HepG2 (cell line): ENCODE measurements at regions not wholly inside any gene's neighbourhood (a gene's known extent, or its start where the extent isn't known, plus 50 kb on each side); places are given as distances from the start of the nearest gene placed in this dataset.
A peak's percentile ranks its signal among the peaks of the same experiment; 100 is the strongest.

Experiments
- ATAC-seq: fragments of 200-7000 bp; cut with Tn5 transposase; 3 replicates; pipeline ENCODE4 v1.9.1; 2020; ENCODE audit warnings: mild to moderate bottlenecking, moderate library complexity
- BruUV-seq: library from RNA; stranded (reverse); fragments of 400-500 nt; replicated peaks from 2 replicates; lab custom pipeline; 2021; lab: Mats Ljungman, UMichigan
- CTCF ChIA-PET: fragments of 300-600 bp; formaldehyde crosslinking; extraction: SDS; loops from one replicate; lab custom pipeline; 2021; ENCODE audit warnings: low total read pairs, inconsistent platforms, low intra/inter-chr PET ratio; lab: Yijun Ruan, JAX
- POLR2A ChIA-PET: fragments of 350-600 bp; sonication (Branson Sonifier 250); formaldehyde crosslinking; loops from one replicate; lab custom pipeline; 2020; ENCODE audit warnings: antibody characterized with exemption, inconsistent platforms; lab: Yijun Ruan, JAX
- DNase-seq: peaks from one replicate; pipeline ENCODE4 v3.0.0-alpha.2; 2015; ENCODE audit warnings: low spot score
- FAIRE-seq: peaks from 3 replicates; lab custom pipeline; 2011; peaks lifted over from hg19 to GRCh38; lab: Jason Lieb, UNC
- H2AFZ ChIP-seq: one replicate; pipeline ENCODE4 v1.6.1; 2011; ENCODE audit warnings: low read length, inconsistent platforms
- H3K27ac ChIP-seq: fragments of 300-600 bp; 3 replicates; pipeline ENCODE4 v1.8.0; 2011; ENCODE audit warnings: mixed run types, mild to moderate bottlenecking, mixed read lengths, low read length, inconsistent platforms; ENCODE audit not compliant: insufficient read depth; ENCODE audit errors: extremely low read length
- H3K27me3 ChIP-seq, 2 experiments: fragments of 200-600 bp in 1 of 2; 2 replicates in 1 of 2; 3 replicates in 1 of 2; pipeline versions ENCODE4 v1.6.0 to v1.8.0; 2011; ENCODE audit warnings: low read length in 2 of 2, mild to moderate bottlenecking in 2 of 2, moderate library complexity in 2 of 2, inconsistent platforms in 1 of 2; ENCODE audit not compliant: insufficient read depth in 2 of 2, control insufficient read depth in 1 of 2
- H3K36me3 ChIP-seq, 2 experiments: fragments of 200-600 bp in 1 of 2; replicated peaks in 1 of 2; 2 replicates in 1 of 2; 3 replicates in 1 of 2; pipeline versions ENCODE4 v1.5.1 to v1.8.0; 2011; ENCODE audit warnings: low read length in 2 of 2, inconsistent platforms in 1 of 2; ENCODE audit not compliant: insufficient read depth in 2 of 2, control insufficient read depth in 1 of 2
- H3K4me1 ChIP-seq: 2 replicates; pipeline ENCODE4 v1.5.1; 2012; ENCODE audit warnings: low read length, inconsistent platforms; ENCODE audit not compliant: insufficient read depth
- H3K4me2 ChIP-seq: 2 replicates; pipeline ENCODE4 v1.6.0; 2011; ENCODE audit warnings: low read depth, low read length, inconsistent platforms
- H3K4me3 ChIP-seq, 3 experiments: fragments of 200-600 bp in 1 of 3; sonication (generic), shearing (Covaris generic) in 1 of 3; replicated peaks in 1 of 3; 2 replicates each; pipeline ENCODE4 v1.5.1; 2011 to 2016; ENCODE audit warnings: low read length in 3 of 3, inconsistent platforms in 2 of 3, low read depth in 2 of 3, mild to moderate bottlenecking in 2 of 3, control low read depth in 1 of 3, mixed read lengths in 1 of 3; ENCODE audit not compliant: insufficient read depth in 1 of 3
- H3K79me2 ChIP-seq: one replicate; pipeline ENCODE4 v1.6.1; 2011; ENCODE audit warnings: low read length, inconsistent platforms; ENCODE audit not compliant: insufficient read depth
- H3K9ac ChIP-seq: 2 replicates; pipeline ENCODE4 v1.6.0; 2011; ENCODE audit warnings: mild to moderate bottlenecking, low read depth, low read length, inconsistent platforms; ENCODE audit not compliant: insufficient read depth
- H3K9me3 ChIP-seq: 2 replicates; pipeline ENCODE4 v1.5.1; 2012; ENCODE audit warnings: mild to moderate bottlenecking, low read length
- H4K20me1 ChIP-seq: 2 replicates; pipeline ENCODE4 v1.6.0; 2011; ENCODE audit warnings: inconsistent platforms, mild to moderate bottlenecking, low read length, moderate library complexity; ENCODE audit not compliant: insufficient read depth
- ADNP ChIP-seq: sonication (generic); formaldehyde crosslinking; IDR thresholded peaks from 2 replicates; pipeline ENCODE4 v1.4.0; 2020; ENCODE audit warnings: missing genetic modification reagents
- AGO2 ChIP-seq: fragments of 200-400 bp; formaldehyde crosslinking; optimal IDR thresholded peaks from 2 replicates; pipeline ENCODE3; 2017; ENCODE audit warnings: mild to moderate bottlenecking, low read depth, low read length, moderate library complexity
- AKNA ChIP-seq: sonication (generic); formaldehyde crosslinking; IDR thresholded peaks from 2 replicates; pipeline ENCODE4 v1.4.0; 2020; ENCODE audit warnings: missing genetic modification reagents, borderline replicate concordance
- FOSL2 ChIP-seq: sonication (generic); formaldehyde crosslinking; IDR thresholded peaks from 2 replicates; pipeline ENCODE4 v1.4.0; 2020; ENCODE audit warnings: missing genetic modification reagents
- FOXA1 ChIP-seq, 2 experiments: fragments of 450-650 bp in 1 of 2; sonication (generic) in 1 of 2; formaldehyde crosslinking in 1 of 2; IDR thresholded peaks; 2 replicates each; pipeline versions ENCODE4 v1.4.0 to v1.6.1; 2016 to 2020; ENCODE audit warnings: missing genetic modification reagents in 1 of 2
- HMG20A ChIP-seq: IDR thresholded peaks from 2 replicates; pipeline ENCODE4 v1.6.1; 2016; ENCODE audit warnings: borderline replicate concordance
- HNF4G ChIP-seq, 2 experiments: sonication (generic) in 1 of 2; formaldehyde crosslinking in 1 of 2; IDR thresholded peaks; 2 replicates each; pipeline versions ENCODE4 v1.4.0 to v1.6.1; 2011 to 2020; ENCODE audit warnings: borderline replicate concordance in 2 of 2, low read depth in 2 of 2, mild to moderate bottlenecking in 2 of 2, low read length in 1 of 2, missing genetic modification reagents in 1 of 2, moderate library complexity in 1 of 2
- HOXA5 ChIP-seq: sonication (generic); formaldehyde crosslinking; IDR thresholded peaks from 2 replicates; pipeline ENCODE4 v1.4.0; 2020; ENCODE audit warnings: missing genetic modification reagents
- ISL2 ChIP-seq: sonication (generic); formaldehyde crosslinking; IDR thresholded peaks from 2 replicates; pipeline ENCODE4 v1.5.0; 2020; ENCODE audit warnings: missing genetic modification reagents
- JUN ChIP-seq: sonication (generic); formaldehyde crosslinking; IDR thresholded peaks from 2 replicates; pipeline ENCODE4 v1.4.0; 2020; ENCODE audit warnings: mild to moderate bottlenecking, missing genetic modification reagents
- MED1 ChIP-seq: sonication (generic); formaldehyde crosslinking; IDR thresholded peaks from 2 replicates; pipeline ENCODE4 v1.4.0; 2020; ENCODE audit warnings: missing genetic modification reagents
- MXD4 ChIP-seq: IDR thresholded peaks from 2 replicates; pipeline ENCODE4 v1.6.1; 2016; ENCODE audit warnings: mild to moderate bottlenecking, missing biosample characterization, missing genetic modification reagents
- PLSCR1 ChIP-seq: sonication (generic); formaldehyde crosslinking; IDR thresholded peaks from 2 replicates; pipeline ENCODE4 v1.5.0; 2020; ENCODE audit warnings: missing genetic modification reagents, mild to moderate bottlenecking, borderline replicate concordance
- POLR2A ChIP-seq, 2 experiments: IDR thresholded peaks; 2 replicates each; pipeline ENCODE4 v1.6.1; 2011; ENCODE audit warnings: low read depth in 2 of 2, low read length in 2 of 2, mild to moderate bottlenecking in 1 of 2, moderate library complexity in 1 of 2; ENCODE audit not compliant: insufficient read depth in 1 of 2
- ZBTB38 ChIP-seq: sonication (generic); formaldehyde crosslinking; IDR thresholded peaks from 2 replicates; pipeline ENCODE4 v1.5.1; 2020; ENCODE audit warnings: mild to moderate bottlenecking, missing genetic modification reagents
- ZBTB8A ChIP-seq: sonication (generic); formaldehyde crosslinking; IDR thresholded peaks from 2 replicates; pipeline ENCODE4 v1.4.0; 2020; ENCODE audit warnings: mild to moderate bottlenecking, low read depth, missing genetic modification reagents, borderline replicate concordance
- ZFP36 ChIP-seq: fragments of 150-350 bp; IDR thresholded peaks from 2 replicates; pipeline ENCODE4 v1.6.1; 2018; ENCODE audit warnings: borderline replicate concordance, low read length, low read depth; ENCODE audit not compliant: partially characterized antibody
- WGBS: methylation state at CpG from one replicate; pipeline ENCODE4 v1.1.6; 2017; ENCODE audit warnings: low lambda C conversion rate; 5-methylcytosine and 5-hydroxymethylcytosine counted together
- in situ Hi-C: cut with HindIII; loops from 2 replicates; pipeline ENCODE4 v1.10.0; 2017; ENCODE audit warnings: low pct_unique_long_range_greater_than_20kb; ENCODE audit not compliant: extremely low pct_ligation_motif_present
- intact Hi-C: fragments of 100-400 bp; cut with micrococcal nuclease; formaldehyde crosslinking; loops from one replicate; pipeline ENCODE4 v1.10.0; 2022; ENCODE audit not compliant: unreplicated experiment

GRCh38 chr17:37831492-37831891 is 86.6 kb upstream of the HNF1B start (continued):
- peak; percentile 44; the same call in 1 of the 2 replicates for TF ChIP-seq HNF4G (IDR thresholded peaks at IDR 0.05; ENCODE audit: borderline replicate concordance, low read depth, low read length)
- TF ChIP-seq HNF4G (CRISPR knock-in tag; IDR thresholded peaks at IDR 0.05; ENCODE audit: borderline replicate concordance, low read depth), result no peak
- TF ChIP-seq PLSCR1 (CRISPR knock-in tag), result no peak
- TF ChIP-seq ISL2, result peak; percentile 51
- no peak for TF ChIP-seq FOXA1 (IDR thresholded peaks at IDR 0.05)
- peak; percentile 25; the same call in 1 of the 2 replicates for TF ChIP-seq FOXA1 (CRISPR knock-in tag; IDR thresholded peaks at IDR 0.05)

GRCh38 chr17:37830151-37830993 is 85.5 kb upstream of the HNF1B start:
- WGBS, result 63% methylated on average over 12 of the region's 12 CpGs
- Histone ChIP-seq H3K4me2 (peak overlapping the region; percentile 67), H3K36me3 (no peaks in the 10 kb centered on the region), H3K79me2 (no peaks in the 10 kb centered on the region), H3K9ac (peak overlapping the region; percentile 53), H3K27me3 (no peaks in the 10 kb centered on the region), H3K27ac (peak overlapping the region; percentile 78), H3K4me1 (peaks cover 76% of the 10 kb centered on the region), H2AFZ (no peak overlapping the region), H3K9me3 (no peaks in the 10 kb centered on the region), H4K20me1 (no peaks in the 10 kb centered on the region), H3K4me3 (peak overlapping the region in 1 of 3 experiments; percentile 1; a peak in 1 of 6 replicates)
- intact Hi-C loops, result loop anchor here (2.0 to 5.0 kb wide), 2 partner anchors 14 to 118 kb away; no protein-coding TSS in a partner anchor
- DNase-seq, result peak; percentile 97
- ChIA-PET POLR2A (interaction anchor here (1.0 kb wide), 1 partner anchor 43 kb away, joined by 3 read pairs; no protein-coding TSS in a partner anchor), CTCF (no interaction called here)
- FAIRE-seq, result no peak
- BruUV-seq, result no TSS peak
- peak; percentile 95 for ATAC-seq
- in situ Hi-C loops, result no loop called here
- TF ChIP-seq ZFP36 (no peak), AGO2 (no peak), ADNP (peak; percentile 51; the same call in 1 of the 2 replicates), JUN (CRISPR knock-in tag) (no peak), ZBTB8A (no peak), ZBTB38 (CRISPR knock-in tag) (no peak), FOSL2 (CRISPR knock-in tag) (peak; percentile 61), HMG20A (CRISPR knock-in tag) (peak; percentile 82; the same call in 1 of the 2 replicates), MXD4 (CRISPR knock-in tag) (no peak; the same call in 1 of the 2 replicates), POLR2A (IDR thresholded peaks at IDR 0.05; ENCODE audit: insufficient read depth in 1 of 2, low read depth in 2 of 2, low read length in 2 of 2) (peak in 1 of 2 experiments; percentile 31; a peak in 1 of 4 replicates), MED1 (peak; percentile 63), AKNA (CRISPR knock-in tag) (no peak), HOXA5 (CRISPR knock-in tag) (peak; percentile 28)
